GM12878 (cell line): ENCODE measurements at regions not wholly inside any gene's neighbourhood (a gene's known extent, or its start where the extent isn't known, plus 50 kb on each side); places are given as distances from the start of the nearest gene placed in this dataset.

Experiments used
- ATAC-seq: fragments of 200-7000 bp; cut with Tn5 transposase; 3 replicates; pipeline ENCODE4 v1.9.1; 2020; ENCODE audit warnings: mild to moderate bottlenecking, moderate library complexity
- BruUV-seq: library from RNA; stranded (reverse); fragments of 400-500 nt; replicated peaks from 2 replicates; lab custom pipeline; 2021; lab: Mats Ljungman, UMichigan
- CTCF ChIA-PET: fragments of 300-600 bp; sonication (Branson Sonifier 250); formaldehyde crosslinking; extraction: SDS; loops from one replicate; lab custom pipeline; 2021; ENCODE audit warnings: inconsistent platforms; lab: Yijun Ruan, JAX
- POLR2A ChIA-PET: fragments of 350-600 bp; formaldehyde crosslinking; extraction: SDS; loops from one replicate; lab custom pipeline; 2021; ENCODE audit warnings: inconsistent platforms; lab: Charles Lee
- RAD21 ChIA-PET: fragments of 300-600 bp; sonication (Branson Sonifier 250); formaldehyde crosslinking; loops from one replicate; lab custom pipeline; 2023; ENCODE audit warnings: antibody characterized with exemption; ENCODE audit not compliant: unreplicated experiment; lab: Charles Lee
- SMC1A ChIA-PET: fragments of 300-600 bp; sonication (Branson Sonifier 250); formaldehyde crosslinking; loops from one replicate; lab custom pipeline; 2023; ENCODE audit not compliant: unreplicated experiment, uncharacterized antibody; lab: Charles Lee
- DNase-seq: peaks from one replicate; pipeline ENCODE4 v3.0.0-alpha.2; 2011; ENCODE audit warnings: low read depth, low spot score
- FAIRE-seq: peaks from 3 replicates; lab custom pipeline; 2011; peaks lifted over from hg19 to GRCh38; lab: Jason Lieb, UNC
- H2AFZ ChIP-seq: 2 replicates; pipeline ENCODE4 v1.6.0; 2011; ENCODE audit warnings: low read depth, low read length, control low read depth; ENCODE audit not compliant: control insufficient read depth
- H3K27ac ChIP-seq: 2 replicates; pipeline ENCODE4 v1.5.1; 2011; ENCODE audit warnings: control low read depth; ENCODE audit not compliant: control insufficient read depth, insufficient read depth
- H3K27me3 ChIP-seq, 2 experiments: replicated peaks in 1 of 2; 2 replicates each; pipeline versions ENCODE4 v1.6.0 to v1.6.1; 2011; ENCODE audit warnings: low read length in 1 of 2; ENCODE audit not compliant: control insufficient read depth in 2 of 2, insufficient read depth in 2 of 2
- H3K36me3 ChIP-seq, 2 experiments: 2 replicates each; pipeline ENCODE4 v1.5.1; 2011; ENCODE audit warnings: low read length in 1 of 2; ENCODE audit not compliant: control insufficient read depth in 2 of 2, insufficient read depth in 2 of 2
- H3K4me1 ChIP-seq: 2 replicates; pipeline ENCODE4 v1.6.1; 2011; ENCODE audit warnings: mild to moderate bottlenecking, low read length, moderate library complexity, mixed read lengths; ENCODE audit not compliant: control insufficient read depth, insufficient read depth
- H3K4me2 ChIP-seq: 2 replicates; pipeline ENCODE4 v1.6.0; 2011; ENCODE audit warnings: control low read depth; ENCODE audit not compliant: control insufficient read depth, insufficient read depth
- H3K4me3 ChIP-seq: fragments of 200-600 bp; sonication (generic); 2 replicates; pipeline ENCODE4 v1.5.1; 2016
- H3K79me2 ChIP-seq: 2 replicates; pipeline ENCODE4 v1.6.0; 2011; ENCODE audit warnings: low read length; ENCODE audit not compliant: control insufficient read depth, insufficient read depth
- H3K9ac ChIP-seq: 2 replicates; pipeline ENCODE4 v1.8.0; 2011; ENCODE audit warnings: low read length, control low read depth, mixed read lengths; ENCODE audit not compliant: control insufficient read depth, insufficient read depth
- H3K9me3 ChIP-seq: replicated peaks from 3 replicates; pipeline ENCODE4 v1.5.1; 2011; ENCODE audit warnings: mild to moderate bottlenecking, low read length; ENCODE audit not compliant: control insufficient read depth, insufficient read depth
- H4K20me1 ChIP-seq: 2 replicates; pipeline ENCODE4 v1.6.0; 2011; ENCODE audit not compliant: control insufficient read depth, insufficient read depth
- ATF7 ChIP-seq: fragments of 450-650 bp; IDR thresholded peaks from 2 replicates; pipeline ENCODE4 v1.6.1; 2016; ENCODE audit warnings: low read depth, mild to moderate bottlenecking
- CBX5 ChIP-seq: sonication (generic); IDR thresholded peaks from 2 replicates; pipeline ENCODE4 v1.6.1; 2016; ENCODE audit warnings: low read depth, moderate library complexity, mild to moderate bottlenecking, inconsistent platforms
- CEBPZ ChIP-seq: fragments of 150-350 bp; IDR thresholded peaks from 2 replicates; pipeline ENCODE4 v1.6.1; 2016; ENCODE audit warnings: low read depth, low read length
- CREB1 ChIP-seq: IDR thresholded peaks from 2 replicates; pipeline ENCODE4 v1.6.1; 2012; ENCODE audit warnings: low read depth, mild to moderate bottlenecking, inconsistent platforms
- DPF2 ChIP-seq: fragments of 450-650 bp; IDR thresholded peaks from 2 replicates; pipeline ENCODE4 v1.6.1; 2017; ENCODE audit warnings: mild to moderate bottlenecking
- EED ChIP-seq: sonication (generic); IDR thresholded peaks from 2 replicates; pipeline ENCODE4 v1.6.1; 2016; ENCODE audit warnings: antibody characterized with exemption, low read depth
- ELK1 ChIP-seq: IDR thresholded peaks from 2 replicates; pipeline ENCODE4 v1.6.1; 2012; ENCODE audit warnings: low read depth, low read length, improper control_type of control experiment
- FOXM1 ChIP-seq: IDR thresholded peaks from 2 replicates; pipeline ENCODE4 v1.6.1; 2012; ENCODE audit warnings: low read depth, mild to moderate bottlenecking, inconsistent platforms, low read length, moderate library complexity
- HDAC2 ChIP-seq: fragments of 200-600 bp; sonication (generic); IDR thresholded peaks from 2 replicates; pipeline ENCODE4 v1.6.1; 2017
- KAT2A ChIP-seq: conservative IDR thresholded peaks from 2 replicates; pipeline ENCODE4 v1.6.1; 2011; ENCODE audit warnings: low read depth, low read length; ENCODE audit not compliant: control insufficient read depth
- KLF5 ChIP-seq: fragments of 450-650 bp; IDR thresholded peaks from 2 replicates; pipeline ENCODE4 v1.6.1; 2014; ENCODE audit warnings: mild to moderate bottlenecking; ENCODE audit not compliant: partially characterized antibody
- LARP7 ChIP-seq: fragments of 450-650 bp; IDR thresholded peaks from 2 replicates; pipeline ENCODE4 v1.6.1; 2017; ENCODE audit warnings: mild to moderate bottlenecking
- MEF2B ChIP-seq: fragments of 450-650 bp; IDR thresholded peaks from 2 replicates; pipeline ENCODE4 v1.6.1; 2018; ENCODE audit warnings: mild to moderate bottlenecking, moderate library complexity; ENCODE audit not compliant: partially characterized antibody, poor library complexity, severe bottlenecking
- NBN ChIP-seq: fragments of 450-650 bp; IDR thresholded peaks from 2 replicates; pipeline ENCODE4 v1.6.1; 2016
- POU2F2 ChIP-seq: IDR thresholded peaks from 3 replicates; pipeline ENCODE4 v1.6.1; 2011; ENCODE audit warnings: low read depth, mild to moderate bottlenecking, low read length, borderline replicate concordance
- RAD21 ChIP-seq: IDR thresholded peaks from 2 replicates; pipeline ENCODE4 v1.6.1; 2011; ENCODE audit warnings: mild to moderate bottlenecking, low read depth, low read length, moderate library complexity; ENCODE audit not compliant: insufficient read depth
- RCOR1 ChIP-seq: conservative IDR thresholded peaks from 2 replicates; pipeline ENCODE4 v1.6.1; 2012; ENCODE audit warnings: low read depth, low read length, improper control_type of control experiment
- RFX5 ChIP-seq: IDR thresholded peaks from 2 replicates; pipeline ENCODE4 v1.6.1; 2011; ENCODE audit warnings: low read depth, low read length, improper control_type of control experiment
- SMARCA5 ChIP-seq: fragments of 450-650 bp; IDR thresholded peaks from 2 replicates; pipeline ENCODE4 v1.6.1; 2017; ENCODE audit warnings: mild to moderate bottlenecking
- TCF12 ChIP-seq: IDR thresholded peaks from 2 replicates; pipeline ENCODE4 v1.6.1; 2011; ENCODE audit warnings: low read depth, mild to moderate bottlenecking, low read length
- ZNF274 ChIP-seq: IDR thresholded peaks from one replicate; pipeline ENCODE4 v1.8.0; 2011; ENCODE audit not compliant: insufficient read length, insufficient read depth
- ZNF384 ChIP-seq: IDR thresholded peaks from 2 replicates; pipeline ENCODE4 v1.6.1; 2012; ENCODE audit warnings: low read depth, mild to moderate bottlenecking, low read length, improper control_type of control experiment, borderline replicate concordance
- WGBS: methylation state at CpG from one replicate; pipeline ENCODE4 v1.1.6; 2016; ENCODE audit warnings: low lambda C conversion rate; ENCODE audit not compliant: insufficient replicate concordance, insufficient coverage; ENCODE audit errors: missing lambda C conversion rate; 5-methylcytosine and 5-hydroxymethylcytosine counted together
- in situ Hi-C: fragments of 300-500 bp; cut with MboI; formaldehyde crosslinking; loops from 9 replicates; pipeline ENCODE4 v1.14.3; 2018; ENCODE audit warnings: mixed read lengths
- intact Hi-C: fragments of 100-400 bp; cut with micrococcal nuclease; formaldehyde crosslinking; loops from one replicate; pipeline ENCODE4 v1.14.2; 2022; ENCODE audit not compliant: unreplicated experiment

- ChIA-PET RAD21 (interaction anchor here (0.9 to 1.2 kb wide), 2 partner anchors 14 to 55 kb away, joined by 3 to 5 read pairs; no protein-coding TSS in a partner anchor), SMC1A (interaction anchor here (1.2 to 1.6 kb wide), 2 partner anchors 14 to 55 kb away, joined by 3 read pairs; no protein-coding TSS in a partner anchor), CTCF (interaction anchor here (0.7 to 6.4 kb wide), 7 partner anchors 12 to 58 kb away, joined by 3 to 73 read pairs (median 4); no protein-coding TSS in a partner anchor), POLR2A (no interaction called here)
- in situ Hi-C loops (no loop called here), intact Hi-C loops (loop anchor here (2.0 kb wide), 1 partner anchor 56 kb away; no protein-coding TSS in a partner anchor)
- Histone ChIP-seq H3K36me3 (no peaks in the 10 kb centered on the region), H3K4me2 (no peak overlapping the region), H4K20me1 (no peaks in the 10 kb centered on the region), H3K4me3 (no peak overlapping the region), H3K27ac (no peak overlapping the region), H3K79me2 (no peaks in the 10 kb centered on the region), H3K9me3 (no peaks in the 10 kb centered on the region), H3K27me3 (peaks cover 6 to 8% of the 10 kb centered on the region in 2 experiments; a peak in 3 of 4 replicates), H3K4me1 (no peaks in the 10 kb centered on the region), H2AFZ (no peak overlapping the region), H3K9ac (no peak overlapping the region)
- ATAC-seq (peak; percentile 90), FAIRE-seq (peak; percentile 96), DNase-seq (no peak)
- 26% methylated on average over 47 of the region's 47 CpGs for WGBS
- no TSS peak for BruUV-seq
- TF ChIP-seq RCOR1 (no peak), RAD21 (peak; percentile 55), FOXM1 (0 out of 2 replicates have a peak, but pooled peaks have one; percentile 19), EED (peak; percentile 38; the same call in 1 of the 2 replicates), TCF12 (0 out of 2 replicates have a peak, but pooled peaks have one; percentile 12), CEBPZ (no peak), ATF7 (no peak), KAT2A (no peak), CBX5 (peak; percentile 49; the same call in 1 of the 2 replicates), DPF2 (peak; percentile 61; the same call in 1 of the 2 replicates), HDAC2 (no peak), RFX5 (no peak), ZNF384 (peak; percentile 61; the same call in 1 of the 2 replicates), KLF5 (peak; percentile 40), CREB1 (peak; percentile 52; the same call in 1 of the 2 replicates), POU2F2 (no peak), ELK1 (no peak), NBN (0 out of 2 replicates have a peak, but pooled peaks have one; percentile 36), MEF2B (no peak), ZNF274 (no peak), SMARCA5 (peak; percentile 75), LARP7 (0 out of 2 replicates have a peak, but pooled peaks have one; percentile 20)
These were observed 79.8 kb downstream of the RHCG start for GRCh38 chr15:89416339-89417183.
